ENCODE measurements at regions not wholly inside any gene's neighbourhood (a gene's known extent, or its start where the extent isn't known, plus 50 kb on each side); places are given as distances from the start of the nearest gene placed in this dataset.
A peak's percentile ranks its signal among the peaks of the same experiment; 100 is the strongest.

GRCh38 chr9:84169240-84169639 is 171.3 kb downstream of the SLC28A3 start:
- H3K4me2 ChIP-seq, result no peak overlapping the region
- no peak for TF ChIP-seq Cebpa-rat (IDR thresholded peaks at IDR 0.05)
- no peak overlapping the region for H3K27ac ChIP-seq

DNA sequence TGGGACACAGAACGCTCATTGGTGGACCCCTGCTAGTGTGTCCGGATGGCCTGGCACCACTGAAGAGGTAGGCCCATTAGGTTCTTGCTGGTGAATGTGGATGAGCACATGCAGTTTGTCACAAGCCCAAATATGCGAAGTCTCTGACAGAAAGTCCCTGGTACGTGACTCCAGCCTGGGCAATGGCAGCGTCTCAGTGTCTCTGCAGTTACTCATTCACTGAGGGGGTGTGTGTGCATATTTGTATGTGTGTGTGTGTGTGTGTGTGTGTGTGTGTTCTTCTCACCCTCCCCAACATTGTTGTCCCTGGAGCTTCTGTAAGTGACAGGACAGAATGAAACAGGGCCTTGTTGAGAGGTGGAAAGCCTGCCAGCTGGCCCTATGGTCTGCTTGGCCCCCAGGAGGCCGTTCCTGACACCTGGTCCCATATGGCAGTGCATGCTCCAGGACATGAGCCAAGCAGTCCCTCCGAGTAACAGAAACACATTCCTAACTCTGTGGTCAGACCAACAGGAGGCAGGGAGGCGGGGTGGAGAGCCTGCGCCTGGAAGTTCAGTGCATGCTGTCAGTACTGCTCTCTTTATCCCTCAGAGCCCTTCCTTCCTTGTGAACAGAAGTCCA is 169.9 kb downstream of the SLC28A3 start:
- H3K27ac ChIP-seq, result no peak overlapping the region
- no peaks in the 10 kb centered on the region for H4K20me1 ChIP-seq
- H3K36me3 ChIP-seq, result no peaks in the 10 kb centered on the region
- H3K4me2 ChIP-seq, result no peak overlapping the region
- no peaks in the 10 kb centered on the region for H3K9me3 ChIP-seq
- H3K4me1 ChIP-seq, result no peaks in the 10 kb centered on the region
- no peaks in the 10 kb centered on the region for H3K27me3 ChIP-seq
- TF ChIP-seq Cebpa-rat (IDR thresholded peaks at IDR 0.05), result no peak
- H3K4me3 ChIP-seq, result no peak overlapping the region
- H3K9ac ChIP-seq, result no peak overlapping the region

More at GRCh38 chr9:84169240-84169639, 171.3 kb downstream of the SLC28A3 start:
- no peaks in the 10 kb centered on the region for H3K36me3 ChIP-seq
- no peaks in the 10 kb centered on the region for H4K20me1 ChIP-seq
- H3K4me3 ChIP-seq, result no peak overlapping the region
- H3K27me3 ChIP-seq, result no peaks in the 10 kb centered on the region
- H3K4me1 ChIP-seq, result no peaks in the 10 kb centered on the region
- H3K9ac ChIP-seq, result no peak overlapping the region
- no peaks in the 10 kb centered on the region for H3K9me3 ChIP-seq

DNA sequence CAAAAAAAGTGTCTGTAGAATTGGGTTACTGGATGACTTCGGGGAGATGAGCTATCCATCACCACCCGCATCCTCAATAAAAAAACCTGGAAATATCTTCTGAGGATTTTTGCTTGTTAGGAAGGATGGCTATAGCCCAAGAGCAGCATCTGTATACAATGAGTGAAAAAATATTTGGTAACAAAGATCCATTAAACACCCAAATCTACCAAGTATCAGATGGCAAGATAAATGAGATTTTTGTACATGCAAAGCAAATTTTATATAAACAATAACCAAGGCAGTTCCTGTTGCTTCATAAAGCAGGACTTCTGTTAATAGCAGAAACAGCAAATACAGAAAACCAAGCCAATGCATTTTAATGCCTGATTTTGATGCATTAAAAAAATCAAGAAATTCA is 166.6 kb downstream of the SLC28A3 start:
- TF ChIP-seq Cebpa-rat (IDR thresholded peaks at IDR 0.05), result no peak
- Histone ChIP-seq H3K27me3 (no peaks in the 10 kb centered on the region), H3K9me3 (no peaks in the 10 kb centered on the region), H4K20me1 (no peaks in the 10 kb centered on the region), H3K36me3 (no peaks in the 10 kb centered on the region), H3K9ac (no peak overlapping the region), H3K4me1 (no peaks in the 10 kb centered on the region), H3K4me3 (no peak overlapping the region), H3K27ac (no peak overlapping the region), H3K4me2 (no peak overlapping the region)

DNA sequence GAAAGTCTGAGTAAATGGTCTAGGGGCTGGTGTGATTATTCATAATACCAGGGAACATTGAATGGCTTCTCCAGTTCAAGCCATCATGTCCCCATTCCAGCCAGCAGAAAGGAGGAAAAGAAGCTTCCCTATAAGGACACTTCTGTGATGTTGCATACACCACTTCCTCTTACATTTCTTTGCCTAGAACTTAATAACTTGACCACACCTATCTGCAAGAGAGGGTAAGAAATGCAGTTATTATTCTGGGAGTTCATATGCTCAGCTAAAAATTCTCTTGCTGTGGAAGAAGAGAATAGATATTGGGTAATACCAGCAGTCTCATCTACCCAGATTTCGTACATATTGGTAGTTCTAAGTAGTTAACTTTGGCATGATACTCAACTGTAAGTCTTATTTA is 166.1 kb downstream of the SLC28A3 start:
- Histone ChIP-seq H3K4me1 (no peaks in the 10 kb centered on the region), H3K9ac (no peak overlapping the region), H3K4me3 (no peak overlapping the region), H4K20me1 (no peaks in the 10 kb centered on the region), H3K36me3 (no peaks in the 10 kb centered on the region), H3K9me3 (no peaks in the 10 kb centered on the region), H3K4me2 (no peak overlapping the region), H3K27me3 (no peaks in the 10 kb centered on the region), H3K27ac (no peak overlapping the region)
- no peak for TF ChIP-seq Cebpa-rat (IDR thresholded peaks at IDR 0.05)

GRCh38 chr9:84177407-84177806 is 163.2 kb downstream of the SLC28A3 start:
- no peaks in the 10 kb centered on the region for H3K4me1 ChIP-seq
- TF ChIP-seq Cebpa-rat (IDR thresholded peaks at IDR 0.05), result no peak
- H3K36me3 ChIP-seq, result no peaks in the 10 kb centered on the region
- H3K9me3 ChIP-seq, result no peaks in the 10 kb centered on the region
- no peak overlapping the region for H3K9ac ChIP-seq
- H4K20me1 ChIP-seq, result no peaks in the 10 kb centered on the region
- H3K27me3 ChIP-seq, result no peaks in the 10 kb centered on the region
- H3K27ac ChIP-seq, result no peak overlapping the region
- no peak overlapping the region for H3K4me3 ChIP-seq
- H3K4me2 ChIP-seq, result no peak overlapping the region

DNA sequence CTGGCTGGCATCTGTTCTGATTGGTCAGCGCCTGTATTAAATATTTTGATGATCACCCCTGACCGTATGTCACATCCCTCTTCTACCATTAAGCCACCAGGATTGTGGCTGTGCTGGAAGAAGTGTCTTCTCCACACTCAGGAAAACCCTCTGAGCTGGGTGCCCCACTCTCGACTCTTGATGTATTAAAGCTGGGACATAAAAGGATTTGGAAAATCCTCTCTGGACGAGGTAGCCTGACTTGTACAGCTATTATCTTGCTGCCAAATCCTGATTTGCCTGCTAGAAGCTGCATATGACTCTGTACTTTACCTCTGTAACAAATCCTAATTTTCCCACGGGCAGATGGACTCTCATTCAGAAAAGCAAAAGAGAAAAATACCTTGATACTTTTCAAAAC is 161.0 kb downstream of the SLC28A3 start:
- no peaks in the 10 kb centered on the region for H4K20me1 ChIP-seq
- H3K4me2 ChIP-seq, result no peak overlapping the region
- no peaks in the 10 kb centered on the region for H3K36me3 ChIP-seq
- H3K4me1 ChIP-seq, result peaks cover 9% of the 10 kb centered on the region; the same call in 1 of the 2 replicates
- no peak overlapping the region for H3K4me3 ChIP-seq
- H3K27ac ChIP-seq, result no peak overlapping the region
- H3K27me3 ChIP-seq, result no peaks in the 10 kb centered on the region
- no peaks in the 10 kb centered on the region for H3K9me3 ChIP-seq
- H3K9ac ChIP-seq, result no peak overlapping the region
- no peak for TF ChIP-seq Cebpa-rat (IDR thresholded peaks at IDR 0.05)

DNA sequence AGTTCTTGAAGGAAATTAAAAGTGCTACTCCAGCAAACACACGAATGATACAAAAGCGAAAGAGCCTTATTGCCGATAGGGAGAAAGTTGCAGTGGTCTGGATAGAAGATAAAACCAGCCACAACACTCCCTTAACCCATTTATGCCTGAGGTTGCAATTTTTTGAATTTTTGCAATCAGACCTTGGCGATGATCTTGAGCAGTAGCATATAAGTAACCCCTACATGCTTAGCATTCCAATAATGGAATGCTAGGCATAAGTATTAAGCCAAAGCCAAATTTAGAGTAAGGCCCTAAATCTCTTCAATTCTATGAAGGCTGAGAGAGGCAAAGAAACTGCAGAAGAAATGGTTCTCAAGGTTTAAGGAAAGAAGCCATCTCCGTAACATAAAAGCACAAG is 153.5 kb downstream of the SLC28A3 start:
- Histone ChIP-seq H3K9me3 (no peaks in the 10 kb centered on the region), H3K4me3 (no peak overlapping the region), H3K36me3 (no peaks in the 10 kb centered on the region), H3K4me2 (no peak overlapping the region), H3K9ac (no peak overlapping the region), H3K4me1 (peaks cover 13% of the 10 kb centered on the region), H3K27me3 (no peaks in the 10 kb centered on the region), H3K27ac (no peak overlapping the region), H4K20me1 (no peaks in the 10 kb centered on the region)
- no peak for TF ChIP-seq Cebpa-rat (IDR thresholded peaks at IDR 0.05)

DNA sequence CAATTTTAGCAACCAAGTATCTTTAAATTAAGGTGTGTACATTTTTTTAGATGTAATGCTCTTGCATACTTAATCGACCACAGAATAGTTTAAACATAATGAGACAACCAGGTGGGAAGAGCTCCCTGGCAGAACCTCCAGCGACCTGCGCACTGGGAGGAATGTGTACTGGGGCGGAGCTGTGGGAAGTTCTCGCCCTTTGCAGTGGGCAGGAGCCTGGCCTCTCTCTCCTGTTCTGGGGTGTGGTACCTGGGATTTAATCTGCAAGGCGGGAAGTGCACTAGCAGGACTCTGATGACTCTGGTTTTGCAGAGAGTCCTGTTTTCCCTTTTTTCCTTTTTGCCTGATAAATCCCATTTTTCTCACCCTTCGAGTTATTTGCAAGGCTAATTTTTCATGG is 150.7 kb downstream of the SLC28A3 start:
- Histone ChIP-seq H3K9ac (no peak overlapping the region), H3K36me3 (no peaks in the 10 kb centered on the region), H3K4me3 (no peak overlapping the region), H3K27me3 (no peaks in the 10 kb centered on the region), H3K4me2 (no peak overlapping the region), H3K4me1 (peaks cover 17% of the 10 kb centered on the region), H3K9me3 (peaks cover 13% of the 10 kb centered on the region), H4K20me1 (no peaks in the 10 kb centered on the region), H3K27ac (no peak overlapping the region)
- TF ChIP-seq Cebpa-rat (IDR thresholded peaks at IDR 0.05), result no peak

DNA sequence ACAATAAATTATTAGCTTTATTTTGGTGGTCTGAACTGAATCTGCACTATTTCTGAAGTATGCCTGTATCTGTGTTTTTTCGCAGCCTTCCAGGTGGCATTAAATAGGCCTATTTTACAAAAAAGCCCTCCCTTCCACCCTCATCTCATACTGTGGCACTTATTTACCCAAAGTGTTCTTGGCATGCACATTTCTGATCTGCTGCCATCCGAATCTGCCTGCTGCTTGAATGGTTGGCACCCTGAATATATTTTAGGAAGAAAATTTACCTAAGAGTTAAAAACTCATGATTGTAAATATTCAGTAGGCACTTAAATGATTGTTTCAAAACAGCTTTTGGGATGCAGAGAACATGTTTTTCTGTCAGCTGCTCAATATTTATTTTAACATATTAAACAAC is 150.1 kb downstream of the SLC28A3 start:
- Histone ChIP-seq H3K9ac (no peak overlapping the region), H3K36me3 (no peaks in the 10 kb centered on the region), H3K4me1 (peaks cover 17% of the 10 kb centered on the region), H3K9me3 (peaks cover 14% of the 10 kb centered on the region), H3K27ac (no peak overlapping the region), H4K20me1 (no peaks in the 10 kb centered on the region), H3K27me3 (no peaks in the 10 kb centered on the region), H3K4me2 (no peak overlapping the region), H3K4me3 (no peak overlapping the region)
- no peak for TF ChIP-seq Cebpa-rat (IDR thresholded peaks at IDR 0.05)

GRCh38 chr9:84206801-84207370 is 133.7 kb downstream of the SLC28A3 start:
- Histone ChIP-seq H3K36me3 (no peaks in the 10 kb centered on the region), H3K4me2 (peak overlapping the region; percentile 25), H3K27ac (no peak overlapping the region), H3K9ac (no peak overlapping the region), H4K20me1 (no peaks in the 10 kb centered on the region), H3K27me3 (no peaks in the 10 kb centered on the region), H3K4me3 (no peak overlapping the region), H3K4me1 (peaks cover 13% of the 10 kb centered on the region), H3K9me3 (no peaks in the 10 kb centered on the region)
- TF ChIP-seq Cebpa-rat (IDR thresholded peaks at IDR 0.05), result no peak

All from BLaER1 (cell line).